ENCODE measurements at regions not wholly inside any gene's neighbourhood (a gene's known extent, or its start where the extent isn't known, plus 50 kb on each side); places are given as distances from the start of the nearest gene placed in this dataset.

- TF ChIP-seq CTCF (conservative IDR thresholded peaks at IDR 0.05) (no peak), ZFX (IDR thresholded peaks at IDR 0.05) (no peak)
These were observed 74.4 kb upstream of the HAO2 start for GRCh38 chr1:119294199-119294598.
